ENCODE measurements at regions not wholly inside any gene's neighbourhood (a gene's known extent, or its start where the extent isn't known, plus 50 kb on each side); places are given as distances from the start of the nearest gene placed in this dataset.

GRCh38 chr11:119481667-119482400 lies 58.9 kb upstream of the THY1 start:
- ATAC-seq, result peak; percentile 8

GRCh38 chr11:119481021-119481666 lies 58.2 kb upstream of the THY1 start:
- intact Hi-C loops (cut with DNase I, micrococcal nuclease), result loop anchor here (5.0 to 10.0 kb wide), 2 partner anchors 624 to 626 kb away; no protein-coding TSS in a partner anchor
- Histone ChIP-seq H3K36me3 (ENCODE audit: low read depth) (no peaks in the 10 kb centered on the region), H3K4me3 (no peak overlapping the region), H3K4me1 (ENCODE audit: low read depth) (no peaks in the 10 kb centered on the region), H3K9me3 (no peaks in the 10 kb centered on the region)
- ATAC-seq (peak; percentile 94), DNase-seq (peak; percentile 73 to 88 (median 88))
- peak; percentile 85 for TF ChIP-seq CTCF (IDR thresholded peaks at IDR 0.05)

More at GRCh38 chr11:119481667-119482400, 58.9 kb upstream of the THY1 start:
- no peaks in the 10 kb centered on the region for H3K36me3 ChIP-seq (ENCODE audit: low read depth)
- no peak for DNase-seq
- H3K4me1 ChIP-seq (ENCODE audit: low read depth), result no peaks in the 10 kb centered on the region
- TF ChIP-seq CTCF (IDR thresholded peaks at IDR 0.05), result no peak
- H3K4me3 ChIP-seq, result no peak overlapping the region
- intact Hi-C loops (cut with DNase I, micrococcal nuclease), result loop anchor here (5.0 to 10.0 kb wide), 2 partner anchors 623 to 625 kb away; no protein-coding TSS in a partner anchor
- no peaks in the 10 kb centered on the region for H3K9me3 ChIP-seq

- Histone ChIP-seq H3K4me1 (ENCODE audit: low read depth) (no peaks in the 10 kb centered on the region), H3K4me3 (no peak overlapping the region), H3K9me3 (no peaks in the 10 kb centered on the region), H3K36me3 (ENCODE audit: low read depth) (no peaks in the 10 kb centered on the region)
- intact Hi-C loops (cut with DNase I, micrococcal nuclease), result loop anchor here (5.0 to 10.0 kb wide), 2 partner anchors 624 to 627 kb away; no protein-coding TSS in a partner anchor
- no peak for DNase-seq
- no peak for ATAC-seq
- no peak for TF ChIP-seq CTCF (IDR thresholded peaks at IDR 0.05)
Measured at GRCh38 chr11:119480380-119481020, 57.5 kb upstream of the THY1 start.

DNA sequence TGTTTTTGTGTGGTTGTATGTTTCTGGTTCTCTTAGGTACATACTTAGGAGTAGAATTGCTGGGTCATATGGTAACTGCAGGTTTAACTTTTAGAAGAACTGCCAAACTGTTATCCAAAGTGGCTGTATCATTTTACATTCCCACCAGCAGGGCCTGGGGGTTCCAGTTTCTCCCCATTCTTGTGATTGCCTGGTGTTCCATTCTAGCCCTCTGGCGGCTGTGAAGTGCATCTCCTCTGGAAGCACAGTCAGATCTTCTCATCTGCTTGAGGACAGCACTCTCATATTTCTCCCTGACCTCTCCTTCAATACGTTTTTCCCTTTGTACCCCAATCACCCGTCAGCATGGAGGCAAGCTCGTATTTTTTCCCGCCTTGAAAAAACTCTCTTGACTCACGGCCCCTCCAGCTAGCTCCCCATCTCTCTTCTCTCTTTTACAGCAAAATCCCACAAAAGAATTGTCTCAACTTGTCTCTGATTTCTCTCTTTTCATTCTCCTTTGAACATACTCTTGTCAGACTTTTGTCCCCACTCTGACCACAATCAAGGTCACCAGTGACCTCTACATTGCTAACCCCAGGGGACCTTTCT lies 56.8 kb upstream of the THY1 start:
- no peak for TF ChIP-seq CTCF (IDR thresholded peaks at IDR 0.05)
- intact Hi-C loops (cut with DNase I, micrococcal nuclease), result loop anchor here (5.0 to 10.0 kb wide), 3 partner anchors 127 to 628 kb away; no protein-coding TSS in a partner anchor
- ATAC-seq, result no peak
- H3K9me3 ChIP-seq, result no peaks in the 10 kb centered on the region
- no peak overlapping the region for H3K4me3 ChIP-seq
- no peaks in the 10 kb centered on the region for H3K4me1 ChIP-seq (ENCODE audit: low read depth)
- DNase-seq, result no peak
- no peaks in the 10 kb centered on the region for H3K36me3 ChIP-seq (ENCODE audit: low read depth)

- intact Hi-C loops (cut with DNase I, micrococcal nuclease), result loop anchor here in 1 of 2 donors (5.0 kb wide), 1 partner anchor 126 kb away; no protein-coding TSS in a partner anchor
- DNase-seq, result no peak
Measured at GRCh38 chr11:119478711-119479285, 55.8 kb upstream of the THY1 start.

More at GRCh38 chr11:119478711-119479285, 55.8 kb upstream of the THY1 start:
- no peak overlapping the region for H3K4me3 ChIP-seq
- H3K36me3 ChIP-seq (ENCODE audit: low read depth), result no peaks in the 10 kb centered on the region
- TF ChIP-seq CTCF (IDR thresholded peaks at IDR 0.05), result no peak
- no peaks in the 10 kb centered on the region for H3K4me1 ChIP-seq (ENCODE audit: low read depth)
- H3K9me3 ChIP-seq, result no peaks in the 10 kb centered on the region
- no peak for ATAC-seq

All from mucosa of descending colon (tissue), 3 donors.